ENCODE measurements at regions not wholly inside any gene's neighbourhood (a gene's known extent, or its start where the extent isn't known, plus 50 kb on each side); places are given as distances from the start of the nearest gene placed in this dataset.

DNA sequence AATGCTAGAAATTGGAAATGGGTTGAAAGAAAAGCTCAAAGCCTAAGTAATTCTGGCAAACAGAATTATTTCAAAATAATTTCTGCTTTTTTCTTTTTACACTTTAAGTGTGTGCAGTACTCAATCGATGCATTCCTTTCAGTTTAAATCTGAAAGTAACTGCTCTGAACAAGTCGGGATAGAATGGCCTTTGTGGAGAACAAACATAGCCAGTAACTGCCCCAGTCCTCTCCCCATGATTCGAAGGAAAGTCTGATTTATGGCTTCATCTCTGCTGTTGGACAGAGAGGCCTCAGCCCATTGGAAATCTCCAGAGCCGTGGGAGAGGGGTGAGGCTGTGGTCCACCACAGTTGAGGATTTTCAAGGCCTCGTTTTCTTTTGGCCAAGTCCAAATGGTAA lies 174.0 kb upstream of the TLL1 start:
- TF ChIP-seq, protein P1, sequence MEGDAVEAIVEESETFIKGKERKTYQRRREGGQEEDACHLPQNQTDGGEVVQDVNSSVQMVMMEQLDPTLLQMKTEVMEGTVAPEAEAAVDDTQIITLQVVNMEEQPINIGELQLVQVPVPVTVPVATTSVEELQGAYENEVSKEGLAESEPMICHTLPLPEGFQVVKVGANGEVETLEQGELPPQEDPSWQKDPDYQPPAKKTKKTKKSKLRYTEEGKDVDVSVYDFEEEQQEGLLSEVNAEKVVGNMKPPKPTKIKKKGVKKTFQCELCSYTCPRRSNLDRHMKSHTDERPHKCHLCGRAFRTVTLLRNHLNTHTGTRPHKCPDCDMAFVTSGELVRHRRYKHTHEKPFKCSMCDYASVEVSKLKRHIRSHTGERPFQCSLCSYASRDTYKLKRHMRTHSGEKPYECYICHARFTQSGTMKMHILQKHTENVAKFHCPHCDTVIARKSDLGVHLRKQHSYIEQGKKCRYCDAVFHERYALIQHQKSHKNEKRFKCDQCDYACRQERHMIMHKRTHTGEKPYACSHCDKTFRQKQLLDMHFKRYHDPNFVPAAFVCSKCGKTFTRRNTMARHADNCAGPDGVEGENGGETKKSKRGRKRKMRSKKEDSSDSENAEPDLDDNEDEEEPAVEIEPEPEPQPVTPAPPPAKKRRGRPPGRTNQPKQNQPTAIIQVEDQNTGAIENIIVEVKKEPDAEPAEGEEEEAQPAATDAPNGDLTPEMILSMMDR (IDR thresholded peaks at IDR 0.05), result no peak
- TF ChIP-seq EP300 (IDR thresholded peaks at IDR 0.05), result no peak
- H3K9me3 ChIP-seq, result no peaks in the 10 kb centered on the region
- H3K27ac ChIP-seq (replicated peaks in 1 of 4), result no peak overlapping the region
- no peak overlapping the region for H3K4me3 ChIP-seq
- no peaks in the 10 kb centered on the region for H3K27me3 ChIP-seq
- intact Hi-C loops (cut with DNase I), result no loop called here
- WGBS, result 89% methylated on average over 5 of the region's 5 CpGs
- DNase-seq (ENCODE audit: extremely low spot score), result no peak
- no peaks in the 10 kb centered on the region for H3K36me3 ChIP-seq
- no peaks in the 10 kb centered on the region for H3K4me1 ChIP-seq

DNA sequence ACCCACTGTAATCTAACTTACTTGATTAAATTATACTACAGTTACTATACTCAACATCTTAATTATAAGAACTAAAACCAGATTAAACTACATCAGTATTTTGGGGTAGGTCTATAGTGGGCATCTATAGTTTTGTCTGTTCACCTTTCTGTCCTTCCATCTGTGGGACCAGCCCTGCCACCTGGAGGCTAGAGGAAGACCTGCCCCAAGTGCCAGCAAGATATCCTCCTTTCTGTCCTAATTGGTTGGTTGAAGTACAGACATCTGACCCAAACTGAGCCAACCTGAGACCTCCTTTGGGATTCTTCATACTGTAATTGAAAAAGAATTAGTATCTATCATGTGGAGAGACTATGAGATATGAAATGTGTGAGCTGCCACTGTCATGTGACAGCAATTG lies 172.2 kb upstream of the TLL1 start:
- H3K36me3 ChIP-seq, result no peaks in the 10 kb centered on the region
- no peak for DNase-seq (ENCODE audit: extremely low spot score)
- no peak overlapping the region for H3K4me3 ChIP-seq
- H3K9me3 ChIP-seq, result no peaks in the 10 kb centered on the region
- TF ChIP-seq, protein P1 (IDR thresholded peaks at IDR 0.05), result peak in 1 of 3 experiments; percentile 3
- TF ChIP-seq POLR2AphosphoS5 (IDR thresholded peaks at IDR 0.05), result no peak
- TF ChIP-seq POLR2A (IDR thresholded peaks at IDR 0.05; ENCODE audit: low read depth), result no peak
- intact Hi-C loops (cut with DNase I), result no loop called here
- H3K27me3 ChIP-seq, result no peaks in the 10 kb centered on the region
- H3K27ac ChIP-seq (replicated peaks in 1 of 4), result no peak overlapping the region
- no peaks in the 10 kb centered on the region for H3K4me1 ChIP-seq

DNA sequence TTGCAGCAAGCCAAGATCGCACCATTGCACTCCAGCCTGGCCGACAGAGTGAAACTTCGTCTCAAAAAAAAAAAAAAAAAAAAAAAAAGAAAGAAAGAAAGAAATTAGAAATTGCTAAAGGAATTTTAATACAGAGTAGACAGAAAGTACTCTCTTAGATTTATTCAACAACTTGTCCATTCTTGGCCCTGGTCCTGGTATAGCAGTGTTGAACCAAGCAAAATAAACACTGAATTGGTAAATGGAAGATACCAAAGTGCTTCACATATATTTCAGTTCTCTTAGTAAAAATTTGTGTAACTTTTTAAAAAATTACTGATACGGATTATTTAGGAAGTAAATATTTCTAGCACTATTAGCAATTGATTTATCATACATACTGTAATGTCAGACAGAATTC lies 165.9 kb upstream of the TLL1 start:
- DNase-seq (ENCODE audit: extremely low spot score), result no peak
- TF ChIP-seq EP300 (IDR thresholded peaks at IDR 0.05), result no peak
- TF ChIP-seq POLR2A (IDR thresholded peaks at IDR 0.05; ENCODE audit: low read depth), result no peak
- TF ChIP-seq POLR2AphosphoS5 (IDR thresholded peaks at IDR 0.05), result no peak
- TF ChIP-seq, protein P1 (IDR thresholded peaks at IDR 0.05), result no peak
- H3K27me3 ChIP-seq, result no peaks in the 10 kb centered on the region

DNA sequence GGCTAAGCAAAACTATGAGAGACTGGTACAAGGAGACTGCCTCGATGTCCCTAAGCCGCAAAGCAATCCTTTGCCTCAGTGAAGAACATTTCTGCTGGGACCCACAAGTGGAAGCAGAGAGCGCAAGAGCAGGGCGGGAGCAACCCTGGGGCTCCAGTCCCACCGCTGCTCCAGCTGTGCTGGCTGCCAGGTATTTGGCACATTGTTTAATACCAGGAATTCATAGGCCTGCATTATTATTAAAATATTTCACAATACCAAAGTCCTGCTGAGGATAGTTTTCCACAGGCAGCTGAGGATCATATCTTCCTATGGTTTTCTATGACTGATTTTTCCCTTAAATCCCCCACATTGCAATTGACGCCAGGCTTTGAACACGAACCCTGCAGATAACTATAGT lies 163.5 kb upstream of the TLL1 start:
- Histone ChIP-seq H3K4me3 (no peak overlapping the region), H3K4me1 (peaks cover 0 to 21% (median 12%) of the 10 kb centered on the region in 4 donors), H3K27ac (replicated peaks in 1 of 4) (no peak overlapping the region), H3K9me3 (no peaks in the 10 kb centered on the region), H3K27me3 (no peaks in the 10 kb centered on the region), H3K36me3 (no peaks in the 10 kb centered on the region)
- no peak for TF ChIP-seq EP300 (IDR thresholded peaks at IDR 0.05)
- TF ChIP-seq POLR2A (IDR thresholded peaks at IDR 0.05; ENCODE audit: low read depth), result no peak
- TF ChIP-seq POLR2AphosphoS5 (IDR thresholded peaks at IDR 0.05), result no peak
- TF ChIP-seq, protein P1 (IDR thresholded peaks at IDR 0.05), result no peak
- DNase-seq (ENCODE audit: extremely low spot score), result no peak
- intact Hi-C loops (cut with DNase I), result no loop called here
- WGBS, result 93% methylated on average over 6 of the region's 7 CpGs

More for the DNA sequence above, 165.9 kb upstream of the TLL1 start:
- Histone ChIP-seq H3K4me3 (no peak overlapping the region), H3K36me3 (no peaks in the 10 kb centered on the region), H3K9me3 (no peaks in the 10 kb centered on the region), H3K27ac (replicated peaks in 1 of 4) (no peak overlapping the region), H3K4me1 (peaks cover 0 to 21% (median 12%) of the 10 kb centered on the region in 4 donors)
- WGBS, result 57% methylated on average over 4 of the region's 4 CpGs
- intact Hi-C loops (cut with DNase I), result no loop called here

DNA sequence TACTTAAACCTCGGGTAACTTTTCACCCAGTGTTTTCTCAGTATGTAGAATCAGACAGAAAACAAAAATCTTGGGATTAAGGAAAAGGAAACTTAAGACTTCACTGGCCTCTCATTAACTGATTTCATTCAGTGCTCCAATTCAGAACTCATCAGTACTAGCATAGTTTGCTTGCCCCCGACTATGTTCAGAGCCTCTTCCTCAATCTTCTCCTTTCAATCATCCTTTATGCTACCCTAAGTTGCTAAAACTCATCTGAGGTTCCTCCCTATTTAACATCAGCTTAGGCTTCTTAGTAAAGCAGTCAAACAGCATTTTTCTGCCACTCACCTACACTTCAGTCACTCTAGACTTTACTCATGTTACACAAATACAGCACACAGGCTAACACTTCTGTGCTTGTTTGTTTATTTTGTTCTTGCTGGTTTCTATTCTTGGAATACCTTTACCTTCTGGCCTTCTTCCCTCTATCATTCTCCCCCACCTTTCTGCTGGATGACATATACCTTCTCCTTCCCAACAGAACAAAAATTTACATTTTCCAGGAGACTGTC lies 163.0 kb upstream of the TLL1 start:
- H3K36me3 ChIP-seq, result no peaks in the 10 kb centered on the region
- H3K9me3 ChIP-seq, result no peaks in the 10 kb centered on the region
- peaks cover 0 to 21% (median 12%) of the 10 kb centered on the region in 4 donors for H3K4me1 ChIP-seq
- TF ChIP-seq, protein P1 (IDR thresholded peaks at IDR 0.05), result no peak
- TF ChIP-seq POLR2AphosphoS5 (IDR thresholded peaks at IDR 0.05), result no peak
- no peak for TF ChIP-seq POLR2A (IDR thresholded peaks at IDR 0.05; ENCODE audit: low read depth)
- no peak for TF ChIP-seq EP300 (IDR thresholded peaks at IDR 0.05)
- intact Hi-C loops (cut with DNase I), result no loop called here
- H3K4me3 ChIP-seq, result no peak overlapping the region
- no peak for DNase-seq (ENCODE audit: extremely low spot score)
- H3K27me3 ChIP-seq, result no peaks in the 10 kb centered on the region
- no peak overlapping the region for H3K27ac ChIP-seq (replicated peaks in 1 of 4)
- 68% methylated on average over 2 of the region's 2 CpGs for WGBS
